H7 (cell line): ENCODE measurements at regions not wholly inside any gene's neighbourhood (a gene's known extent, or its start where the extent isn't known, plus 50 kb on each side); places are given as distances from the start of the nearest gene placed in this dataset.
"Not testable (repeated sequence)": the region's sequence is repeated elsewhere in the genome, so short reads cannot be mapped to it uniquely, and the experiment has no call there.

Experiments used
- DNase-seq: peaks from one replicate; pipeline ENCODE4 v3.0.0; 2012
- H3K27me3 ChIP-seq: 2 replicates; pipeline ENCODE4 v1.6.0; 2011; ENCODE audit warnings: mild to moderate bottlenecking, low read length; ENCODE audit not compliant: control insufficient read depth, insufficient read depth
- H3K36me3 ChIP-seq: replicated peaks from 2 replicates; pipeline ENCODE4 v1.5.1; 2011; ENCODE audit warnings: low read length; ENCODE audit not compliant: control insufficient read depth, insufficient read depth
- H3K4me3 ChIP-seq: 2 replicates; pipeline ENCODE4 v1.5.1; 2011; ENCODE audit warnings: low read depth, mild to moderate bottlenecking, control low read depth, low read length, moderate library complexity; ENCODE audit not compliant: insufficient read depth

- not testable (repeated sequence) for H3K36me3 ChIP-seq, H3K27me3 ChIP-seq, H3K4me3 ChIP-seq, DNase-seq
Measured at GRCh38 chr2:87611416-87611815, 136.5 kb upstream of the PLGLB2 start.

GRCh38 chr2:87611956-87612355 lies 135.9 kb upstream of the PLGLB2 start:
- H3K4me3 ChIP-seq = not testable (repeated sequence)

GRCh38 chr2:87614829-87615434 lies 133.0 kb upstream of the PLGLB2 start:
- not testable (repeated sequence) for DNase-seq, H3K4me3 ChIP-seq, H3K27me3 ChIP-seq, H3K36me3 ChIP-seq

More at GRCh38 chr2:87611956-87612355, 135.9 kb upstream of the PLGLB2 start:
- DNase-seq, H3K36me3 ChIP-seq, H3K27me3 ChIP-seq: not testable (repeated sequence)

- H3K4me3 ChIP-seq, H3K27me3 ChIP-seq, H3K36me3 ChIP-seq, DNase-seq: not testable (repeated sequence)
Measured at GRCh38 chr2:87619121-87619520, 128.8 kb upstream of the PLGLB2 start.

GRCh38 chr2:87621139-87621538 lies 126.7 kb upstream of the PLGLB2 start:
- H3K36me3 ChIP-seq, H3K4me3 ChIP-seq, H3K27me3 ChIP-seq, DNase-seq: not testable (repeated sequence)

GRCh38 chr2:87622720-87623119 lies 125.2 kb upstream of the PLGLB2 start:
- H3K27me3 ChIP-seq, H3K36me3 ChIP-seq, H3K4me3 ChIP-seq, DNase-seq: not testable (repeated sequence)

GRCh38 chr2:87629491-87630458 lies 118.1 kb upstream of the PLGLB2 start:
- not testable (repeated sequence) for DNase-seq, H3K27me3 ChIP-seq, H3K4me3 ChIP-seq, H3K36me3 ChIP-seq

GRCh38 chr2:87630892-87631291 lies 117.0 kb upstream of the PLGLB2 start:
- not testable (repeated sequence) for H3K36me3 ChIP-seq, DNase-seq, H3K4me3 ChIP-seq, H3K27me3 ChIP-seq

GRCh38 chr2:87631402-87631801 lies 116.5 kb upstream of the PLGLB2 start:
- not testable (repeated sequence) for DNase-seq, H3K36me3 ChIP-seq, H3K27me3 ChIP-seq, H3K4me3 ChIP-seq

GRCh38 chr2:87633287-87633963 lies 114.5 kb upstream of the PLGLB2 start:
- not testable (repeated sequence) for DNase-seq, H3K27me3 ChIP-seq

GRCh38 chr2:87634106-87634505 lies 113.8 kb upstream of the PLGLB2 start:
- not testable (repeated sequence) for H3K36me3 ChIP-seq, H3K27me3 ChIP-seq

More at GRCh38 chr2:87633287-87633963, 114.5 kb upstream of the PLGLB2 start:
- H3K36me3 ChIP-seq, H3K4me3 ChIP-seq: not testable (repeated sequence)

GRCh38 chr2:87634971-87635650 lies 112.8 kb upstream of the PLGLB2 start:
- peak; percentile 74 for DNase-seq
- not testable (repeated sequence) for H3K4me3 ChIP-seq, H3K36me3 ChIP-seq, H3K27me3 ChIP-seq

More at GRCh38 chr2:87634106-87634505, 113.8 kb upstream of the PLGLB2 start:
- not testable (repeated sequence) for DNase-seq, H3K4me3 ChIP-seq

- DNase-seq = not testable (repeated sequence)
Measured at GRCh38 chr2:87636246-87636645, 111.6 kb upstream of the PLGLB2 start.

GRCh38 chr2:87636735-87637134 lies 111.2 kb upstream of the PLGLB2 start:
- not testable (repeated sequence) for H3K27me3 ChIP-seq, H3K36me3 ChIP-seq, H3K4me3 ChIP-seq
- DNase-seq = peak; percentile 14

More at GRCh38 chr2:87636246-87636645, 111.6 kb upstream of the PLGLB2 start:
- H3K27me3 ChIP-seq, H3K36me3 ChIP-seq, H3K4me3 ChIP-seq: not testable (repeated sequence)
